GM06990 (cell line): ENCODE measurements at regions not wholly inside any gene's neighbourhood (a gene's known extent, or its start where the extent isn't known, plus 50 kb on each side); places are given as distances from the start of the nearest gene placed in this dataset.

Experiments used
- DNase-seq: peaks from one replicate; pipeline ENCODE4 v3.0.0-alpha.2; 2011; ENCODE audit not compliant: insufficient read length; ENCODE audit errors: extremely low read depth
- H3K27me3 ChIP-seq: replicated peaks from 2 replicates; pipeline ENCODE4 v1.6.0; 2011; ENCODE audit warnings: low read length; ENCODE audit not compliant: control insufficient read depth, insufficient read depth
- H3K36me3 ChIP-seq: 2 replicates; pipeline ENCODE4 v1.5.1; 2011; ENCODE audit warnings: low read length; ENCODE audit not compliant: control insufficient read depth, insufficient read depth
- H3K4me3 ChIP-seq: replicated peaks from 2 replicates; pipeline ENCODE4 v1.5.1; 2011; ENCODE audit warnings: low read depth, mild to moderate bottlenecking, control low read depth, low read length
- CTCF ChIP-seq: IDR thresholded peaks from 2 replicates; pipeline ENCODE4 v1.5.1; 2011; ENCODE audit warnings: low read length, control low read depth, mild to moderate bottlenecking, inconsistent platforms; ENCODE audit not compliant: insufficient read depth, poor library complexity, severe bottlenecking

- DNase-seq: no peak
- no peak for TF ChIP-seq CTCF
- Histone ChIP-seq H3K36me3 (no peaks in the 10 kb centered on the region), H3K27me3 (no peaks in the 10 kb centered on the region), H3K4me3 (no peak overlapping the region)
Observed at GRCh38 chr16:6625606-6626005, 707.0 kb upstream of the RBFOX1 start.

GRCh38 chr16:6618874-6619273 lies 713.8 kb upstream of the RBFOX1 start:
- DNase-seq: no peak
- no peak overlapping the region for H3K4me3 ChIP-seq
- H3K36me3 ChIP-seq: no peaks in the 10 kb centered on the region
- no peaks in the 10 kb centered on the region for H3K27me3 ChIP-seq
- TF ChIP-seq CTCF: no peak

- Histone ChIP-seq H3K4me3 (no peak overlapping the region), H3K27me3 (no peaks in the 10 kb centered on the region), H3K36me3 (no peaks in the 10 kb centered on the region)
- no peak for TF ChIP-seq CTCF
- DNase-seq: no peak
Observed at GRCh38 chr16:6616746-6617145, 715.9 kb upstream of the RBFOX1 start.

- no peak overlapping the region for H3K4me3 ChIP-seq
Observed at GRCh38 chr16:6615636-6616035, 717.0 kb upstream of the RBFOX1 start.

GRCh38 chr16:6611535-6611934 lies 721.1 kb upstream of the RBFOX1 start:
- H3K36me3 ChIP-seq: no peaks in the 10 kb centered on the region
- no peaks in the 10 kb centered on the region for H3K27me3 ChIP-seq
- no peak for DNase-seq
- no peak for TF ChIP-seq CTCF
- no peak overlapping the region for H3K4me3 ChIP-seq

More at GRCh38 chr16:6615636-6616035, 717.0 kb upstream of the RBFOX1 start:
- Histone ChIP-seq H3K36me3 (no peaks in the 10 kb centered on the region), H3K27me3 (no peaks in the 10 kb centered on the region)
- no peak for DNase-seq
- no peak for TF ChIP-seq CTCF

GRCh38 chr16:6605490-6605889 lies 727.2 kb upstream of the RBFOX1 start:
- Histone ChIP-seq H3K36me3 (no peaks in the 10 kb centered on the region), H3K4me3 (no peak overlapping the region), H3K27me3 (no peaks in the 10 kb centered on the region)
- DNase-seq: no peak
- TF ChIP-seq CTCF: no peak
